Smooth muscle cell (in vitro differentiated cells): ENCODE measurements at regions not wholly inside any gene's neighbourhood (a gene's known extent, or its start where the extent isn't known, plus 50 kb on each side); places are given as distances from the start of the nearest gene placed in this dataset.
"Not testable (repeated sequence)": the region's sequence is repeated elsewhere in the genome, so short reads cannot be mapped to it uniquely, and the experiment has no call there.

Experiments
- DNase-seq: peaks from one replicate; lab custom pipeline; 2025; ENCODE audit not compliant: unreplicated experiment; lab: John Stamatoyannopoulos, UW
- H2AFZ ChIP-seq: fragments of 200-600 bp; sonication (generic); 2 replicates; pipeline ENCODE4 v1.6.0; 2016; ENCODE audit warnings: antibody characterized with exemption, low read depth, mild to moderate bottlenecking
- H3F3A ChIP-seq: fragments of 200-600 bp; sonication (generic); 2 replicates; pipeline ENCODE4 v1.6.0; 2017; ENCODE audit warnings: antibody characterized with exemption, low read depth
- H3K27ac ChIP-seq: fragments of 200-600 bp; sonication (generic); 2 replicates; pipeline ENCODE4 v1.5.1; 2016; ENCODE audit warnings: low read depth, mild to moderate bottlenecking
- H3K27me3 ChIP-seq: fragments of 200-600 bp; sonication (generic); 2 replicates; pipeline ENCODE4 v1.6.1; 2016; ENCODE audit warnings: low read depth, mild to moderate bottlenecking
- H3K36me3 ChIP-seq: fragments of 200-600 bp; sonication (generic); 2 replicates; pipeline ENCODE4 v1.5.1; 2016; ENCODE audit warnings: low read depth
- H3K4me1 ChIP-seq: fragments of 200-600 bp; sonication (generic); 2 replicates; pipeline ENCODE4 v1.5.1; 2016; ENCODE audit warnings: low read depth
- H3K4me2 ChIP-seq: fragments of 200-600 bp; sonication (generic); 2 replicates; pipeline ENCODE4 v1.6.0; 2016; ENCODE audit warnings: mild to moderate bottlenecking
- H3K4me3 ChIP-seq: fragments of 200-600 bp; sonication (generic); 2 replicates; pipeline ENCODE4 v1.5.1; 2016; ENCODE audit warnings: mild to moderate bottlenecking
- H3K79me2 ChIP-seq: fragments of 200-600 bp; sonication (generic); 2 replicates; pipeline ENCODE4 v1.6.0; 2016; ENCODE audit warnings: low read depth, mild to moderate bottlenecking
- H3K9ac ChIP-seq: fragments of 200-600 bp; sonication (generic); 2 replicates; pipeline ENCODE4 v1.6.0; 2016; ENCODE audit warnings: low read depth
- H3K9me3 ChIP-seq: fragments of 200-600 bp; sonication (generic); replicated peaks from 2 replicates; pipeline ENCODE4 v1.5.1; 2016; ENCODE audit warnings: low read depth
- H4K20me1 ChIP-seq: fragments of 200-600 bp; sonication (generic); 2 replicates; pipeline ENCODE4 v1.6.0; 2016; ENCODE audit warnings: low read depth
- WGBS: methylation state at CpG from one replicate; pipeline ENCODE4 v1.1.7; 2016; ENCODE audit warnings: low lambda C conversion rate; 5-methylcytosine and 5-hydroxymethylcytosine counted together
- TF ChIP-seq, protein P1 (sequence below): fragments of 200-600 bp; sonication (generic); IDR thresholded peaks from 2 replicates; pipeline ENCODE4 v1.5.1; 2017; ENCODE audit warnings: borderline replicate concordance, mild to moderate bottlenecking, antibody characterized with exemption; ENCODE audit not compliant: insufficient read depth, poor library complexity, severe bottlenecking

DNA sequence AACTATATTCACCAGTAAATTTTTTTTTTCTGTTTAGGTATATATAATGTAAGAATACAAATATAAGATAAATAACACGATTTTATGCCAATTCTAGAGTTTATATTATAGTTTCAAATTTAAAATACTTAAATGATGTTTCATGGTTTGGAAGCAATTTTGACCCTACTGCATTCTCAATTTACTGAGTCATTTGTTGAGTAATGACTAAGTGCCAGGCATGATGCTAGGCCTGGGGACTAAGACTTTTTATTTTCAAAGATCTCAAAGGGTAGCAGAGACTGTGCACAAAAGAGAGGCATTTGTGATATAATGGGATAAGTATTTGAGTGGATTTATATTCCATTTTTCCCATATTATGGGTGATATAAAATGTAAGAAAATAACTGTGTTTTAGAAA lies 78.9 kb upstream of the SMIM30 start:
- Histone ChIP-seq H3K4me1 (no peaks in the 10 kb centered on the region), H3F3A (no peaks in the 10 kb centered on the region), H3K27ac (peak overlapping the region; percentile 55), H2AFZ (no peak overlapping the region), H3K4me3 (no peak overlapping the region), H3K9ac (no peak overlapping the region), H4K20me1 (no peaks in the 10 kb centered on the region), H3K9me3 (no peaks in the 10 kb centered on the region), H3K36me3 (no peaks in the 10 kb centered on the region), H3K4me2 (no peak overlapping the region), H3K27me3 (peaks cover 4% of the 10 kb centered on the region), H3K79me2 (no peaks in the 10 kb centered on the region)
- TF ChIP-seq, protein P1, sequence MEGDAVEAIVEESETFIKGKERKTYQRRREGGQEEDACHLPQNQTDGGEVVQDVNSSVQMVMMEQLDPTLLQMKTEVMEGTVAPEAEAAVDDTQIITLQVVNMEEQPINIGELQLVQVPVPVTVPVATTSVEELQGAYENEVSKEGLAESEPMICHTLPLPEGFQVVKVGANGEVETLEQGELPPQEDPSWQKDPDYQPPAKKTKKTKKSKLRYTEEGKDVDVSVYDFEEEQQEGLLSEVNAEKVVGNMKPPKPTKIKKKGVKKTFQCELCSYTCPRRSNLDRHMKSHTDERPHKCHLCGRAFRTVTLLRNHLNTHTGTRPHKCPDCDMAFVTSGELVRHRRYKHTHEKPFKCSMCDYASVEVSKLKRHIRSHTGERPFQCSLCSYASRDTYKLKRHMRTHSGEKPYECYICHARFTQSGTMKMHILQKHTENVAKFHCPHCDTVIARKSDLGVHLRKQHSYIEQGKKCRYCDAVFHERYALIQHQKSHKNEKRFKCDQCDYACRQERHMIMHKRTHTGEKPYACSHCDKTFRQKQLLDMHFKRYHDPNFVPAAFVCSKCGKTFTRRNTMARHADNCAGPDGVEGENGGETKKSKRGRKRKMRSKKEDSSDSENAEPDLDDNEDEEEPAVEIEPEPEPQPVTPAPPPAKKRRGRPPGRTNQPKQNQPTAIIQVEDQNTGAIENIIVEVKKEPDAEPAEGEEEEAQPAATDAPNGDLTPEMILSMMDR, result no peak
- 56% methylated on average over 1 of the region's 1 CpG for WGBS
- DNase-seq, result no peak

DNA sequence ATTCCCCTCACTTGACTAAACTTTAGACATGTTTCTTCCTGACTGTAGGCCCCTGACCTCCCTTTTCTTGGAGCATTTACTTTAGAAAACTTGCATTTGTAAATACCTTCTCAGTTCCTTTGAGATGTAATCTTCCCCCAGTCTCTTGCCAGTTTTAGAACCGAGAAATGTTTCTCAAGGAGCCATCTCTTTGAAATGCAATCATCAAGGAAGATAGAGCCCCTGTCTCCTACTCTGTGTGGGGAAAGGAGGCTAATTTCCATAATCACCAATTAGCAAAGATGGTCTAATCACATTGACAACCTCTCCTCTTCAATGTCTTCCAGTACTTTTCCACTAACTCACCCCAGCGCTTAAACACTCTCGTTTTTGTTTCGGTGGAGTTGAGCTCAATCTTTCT lies 70.0 kb upstream of the SMIM30 start:
- Histone ChIP-seq H3K9me3 (no peaks in the 10 kb centered on the region), H3K79me2 (no peaks in the 10 kb centered on the region), H3K4me3 (no peak overlapping the region), H3K27me3 (no peaks in the 10 kb centered on the region), H3K4me2 (no peak overlapping the region), H3K27ac (no peak overlapping the region), H3F3A (no peaks in the 10 kb centered on the region), H3K4me1 (no peaks in the 10 kb centered on the region), H3K36me3 (no peaks in the 10 kb centered on the region), H2AFZ (no peak overlapping the region), H4K20me1 (no peaks in the 10 kb centered on the region), H3K9ac (no peak overlapping the region)
- DNase-seq, result no peak
- TF ChIP-seq, protein P1, result no peak
- WGBS, result 28% methylated on average over 4 of the region's 4 CpGs

DNA sequence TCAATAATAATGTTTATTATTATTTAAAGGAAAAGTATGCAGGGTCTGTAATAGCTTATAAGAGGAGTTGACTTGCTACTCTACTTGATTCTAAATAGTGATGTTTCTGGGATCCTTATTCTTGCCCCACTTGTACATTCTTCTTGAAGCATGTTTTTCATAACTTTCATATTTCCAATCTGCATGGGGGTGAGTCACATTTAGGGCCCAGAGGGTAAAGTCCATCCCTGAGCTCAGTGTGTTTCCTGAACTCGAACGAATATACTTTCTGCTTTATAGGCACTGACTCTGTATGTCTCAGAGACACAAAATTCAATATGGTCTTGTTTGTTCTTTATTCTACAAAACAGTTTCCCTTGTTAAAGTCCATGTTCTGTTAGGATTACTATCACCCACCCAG lies 61.0 kb upstream of the SMIM30 start:
- Histone ChIP-seq H3K27me3 (no peaks in the 10 kb centered on the region), H3K4me3 (no peak overlapping the region), H3F3A (no peaks in the 10 kb centered on the region), H4K20me1 (no peaks in the 10 kb centered on the region), H3K4me2 (no peak overlapping the region), H3K79me2 (no peaks in the 10 kb centered on the region), H2AFZ (no peak overlapping the region), H3K9ac (no peak overlapping the region), H3K9me3 (no peaks in the 10 kb centered on the region), H3K4me1 (no peaks in the 10 kb centered on the region), H3K27ac (no peak overlapping the region), H3K36me3 (no peaks in the 10 kb centered on the region)
- 76% methylated on average over 2 of the region's 2 CpGs for WGBS
- TF ChIP-seq, protein P1, result no peak
- no peak for DNase-seq

DNA sequence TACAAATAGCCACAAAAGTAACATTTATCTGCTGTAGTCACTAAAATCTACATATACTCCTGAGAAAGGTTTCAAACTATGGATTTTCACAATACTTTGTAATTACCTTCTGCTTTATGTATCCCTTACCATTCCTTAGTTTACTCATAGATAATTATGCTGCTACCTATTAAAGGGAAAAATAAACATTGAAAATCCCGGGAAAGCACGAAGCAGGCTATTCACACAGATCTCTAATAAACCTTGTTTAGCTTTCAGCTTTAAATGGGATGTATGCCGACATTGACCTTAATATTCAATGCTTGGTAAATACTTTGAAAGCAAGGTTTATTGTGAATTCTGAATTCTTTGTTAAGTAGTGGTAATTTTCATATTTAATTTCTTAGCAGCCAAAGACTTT lies 58.5 kb upstream of the SMIM30 start:
- no peaks in the 10 kb centered on the region for H3F3A ChIP-seq
- H3K36me3 ChIP-seq, result no peaks in the 10 kb centered on the region
- no peak for DNase-seq
- H3K27ac ChIP-seq, result no peak overlapping the region
- H3K4me2 ChIP-seq, result no peak overlapping the region
- H3K4me3 ChIP-seq, result no peak overlapping the region
- TF ChIP-seq, protein P1, result no peak
- H2AFZ ChIP-seq, result no peak overlapping the region
- no peaks in the 10 kb centered on the region for H3K27me3 ChIP-seq
- H4K20me1 ChIP-seq, result no peaks in the 10 kb centered on the region
- WGBS, result 91% methylated on average over 3 of the region's 3 CpGs
- no peaks in the 10 kb centered on the region for H3K9me3 ChIP-seq
- H3K79me2 ChIP-seq, result no peaks in the 10 kb centered on the region
- H3K9ac ChIP-seq, result no peak overlapping the region
- no peaks in the 10 kb centered on the region for H3K4me1 ChIP-seq

DNA sequence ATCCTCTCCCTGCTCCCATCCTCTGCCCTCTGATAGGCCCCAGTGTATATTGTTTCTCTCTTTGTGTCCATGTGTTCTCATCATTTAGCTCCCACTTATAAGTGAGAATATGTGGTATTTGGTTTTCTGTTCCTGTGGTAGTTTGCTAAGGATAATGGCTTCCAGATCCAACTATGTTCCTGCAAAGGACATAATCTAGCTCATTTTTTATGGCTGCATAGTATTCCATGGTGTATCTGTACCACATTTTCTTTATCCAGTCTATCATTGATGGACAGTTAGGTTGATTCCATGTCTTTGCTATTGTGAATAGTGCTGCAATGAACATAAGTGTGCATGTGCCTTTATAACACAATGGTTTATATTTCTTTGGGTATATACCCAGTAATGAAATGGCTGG lies 57.8 kb upstream of the SMIM30 start:
- H3K36me3 ChIP-seq, H3F3A ChIP-seq: not testable (repeated sequence)

More for the DNA sequence above, 57.8 kb upstream of the SMIM30 start:
- not testable (repeated sequence) for H3K9me3 ChIP-seq, H3K4me1 ChIP-seq, H2AFZ ChIP-seq, H3K27me3 ChIP-seq, H4K20me1 ChIP-seq, H3K27ac ChIP-seq, H3K4me2 ChIP-seq, H3K79me2 ChIP-seq, DNase-seq, H3K4me3 ChIP-seq, H3K9ac ChIP-seq
